ENCODE measurements at regions not wholly inside any gene's neighbourhood (a gene's known extent, or its start where the extent isn't known, plus 50 kb on each side); places are given as distances from the start of the nearest gene placed in this dataset.

GRCh38 chr10:47241256-47241655 lies 58.7 kb upstream of the GDF10 start:
- H4K20me1 ChIP-seq (ENCODE audit: insufficient read depth) = no peaks in the 10 kb centered on the region
- no peak overlapping the region for H3K4me2 ChIP-seq

GRCh38 chr10:47241946-47242867 lies 57.8 kb upstream of the GDF10 start:
- Histone ChIP-seq H2AFZ (ENCODE audit: low read depth) (no peak overlapping the region), H3K4me1 (ENCODE audit: low read depth, poor library complexity, severe bottlenecking) (no peaks in the 10 kb centered on the region), H3K79me2 (ENCODE audit: insufficient read depth, low read depth) (no peaks in the 10 kb centered on the region), H3K4me3 (IDR thresholded peaks at IDR 0.05; ENCODE audit: insufficient read depth, low read depth, low read length) (no peak overlapping the region), H4K20me1 (ENCODE audit: insufficient read depth) (no peaks in the 10 kb centered on the region), H3K27ac (no peak overlapping the region), H3K4me2 (no peak overlapping the region), H3K27me3 (ENCODE audit: insufficient read depth, low read depth) (no peaks in the 10 kb centered on the region), H3K9ac (no peak overlapping the region), H3K36me3 (ENCODE audit: insufficient read depth) (no peaks in the 10 kb centered on the region)
- TF ChIP-seq CTCF (conservative IDR thresholded peaks at IDR 0.05; ENCODE audit: low read depth, low read length) = no peak

More at GRCh38 chr10:47241256-47241655, 58.7 kb upstream of the GDF10 start:
- Histone ChIP-seq H2AFZ (ENCODE audit: low read depth) (no peak overlapping the region), H3K79me2 (ENCODE audit: insufficient read depth, low read depth) (no peaks in the 10 kb centered on the region), H3K9ac (no peak overlapping the region), H3K27ac (no peak overlapping the region), H3K4me3 (IDR thresholded peaks at IDR 0.05; ENCODE audit: insufficient read depth, low read depth, low read length) (no peak overlapping the region), H3K36me3 (ENCODE audit: insufficient read depth) (no peaks in the 10 kb centered on the region), H3K4me1 (ENCODE audit: low read depth, poor library complexity, severe bottlenecking) (no peaks in the 10 kb centered on the region), H3K27me3 (ENCODE audit: insufficient read depth, low read depth) (no peaks in the 10 kb centered on the region)
- no peak for TF ChIP-seq CTCF (conservative IDR thresholded peaks at IDR 0.05; ENCODE audit: low read depth, low read length)

- no peak overlapping the region for H3K9ac ChIP-seq
- no peaks in the 10 kb centered on the region for H4K20me1 ChIP-seq (ENCODE audit: insufficient read depth)
- H3K4me1 ChIP-seq (ENCODE audit: low read depth, poor library complexity, severe bottlenecking) = no peaks in the 10 kb centered on the region
- no peak overlapping the region for H3K27ac ChIP-seq
- no peak for TF ChIP-seq CTCF (conservative IDR thresholded peaks at IDR 0.05; ENCODE audit: low read depth, low read length)
- no peaks in the 10 kb centered on the region for H3K36me3 ChIP-seq (ENCODE audit: insufficient read depth)
- no peak overlapping the region for H3K4me2 ChIP-seq
- H3K4me3 ChIP-seq (IDR thresholded peaks at IDR 0.05; ENCODE audit: insufficient read depth, low read depth, low read length) = no peak overlapping the region
- H3K79me2 ChIP-seq (ENCODE audit: insufficient read depth, low read depth) = no peaks in the 10 kb centered on the region
- H3K27me3 ChIP-seq (ENCODE audit: insufficient read depth, low read depth) = no peaks in the 10 kb centered on the region
- H2AFZ ChIP-seq (ENCODE audit: low read depth) = no peak overlapping the region
Measured at GRCh38 chr10:47243356-47243755, 56.6 kb upstream of the GDF10 start.

GRCh38 chr10:47243791-47244190 lies 56.2 kb upstream of the GDF10 start:
- Histone ChIP-seq H3K27ac (no peak overlapping the region), H3K4me3 (IDR thresholded peaks at IDR 0.05; ENCODE audit: insufficient read depth, low read depth, low read length) (no peak overlapping the region), H3K27me3 (ENCODE audit: insufficient read depth, low read depth) (no peaks in the 10 kb centered on the region), H3K79me2 (ENCODE audit: insufficient read depth, low read depth) (no peaks in the 10 kb centered on the region), H3K4me2 (no peak overlapping the region), H3K9ac (no peak overlapping the region), H3K4me1 (ENCODE audit: low read depth, poor library complexity, severe bottlenecking) (no peaks in the 10 kb centered on the region), H4K20me1 (ENCODE audit: insufficient read depth) (no peaks in the 10 kb centered on the region), H3K36me3 (ENCODE audit: insufficient read depth) (no peaks in the 10 kb centered on the region), H2AFZ (ENCODE audit: low read depth) (no peak overlapping the region)
- no peak for TF ChIP-seq CTCF (conservative IDR thresholded peaks at IDR 0.05; ENCODE audit: low read depth, low read length)
